K562 (cell line): ENCODE measurements at regions not wholly inside any gene's neighbourhood (a gene's known extent, or its start where the extent isn't known, plus 50 kb on each side); places are given as distances from the start of the nearest gene placed in this dataset.

Experiments used
- ATAC-seq: fragments of 200-7000 bp; cut with Tn5 transposase; 3 replicates; pipeline ENCODE4 v1.9.1; 2020; ENCODE audit warnings: moderate library complexity
- BruUV-seq: library from RNA; stranded (reverse); fragments of 400-500 nt; replicated peaks from 2 replicates; lab custom pipeline; 2021; lab: Mats Ljungman, UMichigan
- CTCF ChIA-PET: fragments of 300-600 bp; formaldehyde crosslinking; extraction: SDS; loops from one replicate; lab custom pipeline; 2021; ENCODE audit warnings: low intra/inter-chr PET ratio; lab: Yijun Ruan, JAX
- POLR2A ChIA-PET: fragments of 300-600, 350-650 bp; sonication (Branson Sonifier 250); formaldehyde crosslinking; extraction: SDS; loops from one replicate; lab custom pipeline; 2021; ENCODE audit warnings: antibody characterized with exemption, inconsistent platforms; lab: Yijun Ruan, JAX
- DNase-seq, 4 experiments: peaks; one replicate each; pipeline versions ENCODE4 v3.0.0 to v3.0.0-alpha.2; 2011 to 2018; ENCODE audit warnings: low spot score in 3 of 4, mixed read lengths in 3 of 4; ENCODE audit errors: extremely low read depth in 1 of 4
- FAIRE-seq: peaks from 2 replicates; lab custom pipeline; 2011; peaks lifted over from hg19 to GRCh38; lab: Jason Lieb, UNC
- H2AFZ ChIP-seq: 2 replicates; pipeline ENCODE4 v1.6.0; 2011; ENCODE audit warnings: low read depth, low read length, control low read depth, inconsistent platforms
- H3K27ac ChIP-seq: fragments of 200-600 bp; 3 replicates; pipeline ENCODE4 v1.8.0; 2011; ENCODE audit warnings: low read depth, mild to moderate bottlenecking, control low read depth, inconsistent platforms, low read length, moderate library complexity, mixed read lengths; ENCODE audit errors: extremely low read depth
- H3K27me3 ChIP-seq, 2 experiments: fragments of 300-600 bp in 1 of 2; 2 replicates in 1 of 2; 3 replicates in 1 of 2; pipeline versions ENCODE4 v1.6.0 to v1.8.0; 2011; ENCODE audit warnings: inconsistent platforms in 2 of 2, low read length in 2 of 2, mild to moderate bottlenecking in 1 of 2, mixed read lengths in 1 of 2, moderate library complexity in 1 of 2; ENCODE audit not compliant: control insufficient read depth in 2 of 2, insufficient read depth in 2 of 2
- H3K36me3 ChIP-seq: fragments of 300-600 bp; 3 replicates; pipeline ENCODE4 v1.8.0; 2011; ENCODE audit warnings: mild to moderate bottlenecking, low read length, inconsistent platforms; ENCODE audit not compliant: control insufficient read depth, insufficient read depth
- H3K4me1 ChIP-seq, 2 experiments: fragments of 200-600 bp in 1 of 2; replicated peaks in 1 of 2; 2 replicates in 1 of 2; 3 replicates in 1 of 2; pipeline versions ENCODE4 v1.5.1 to v1.8.0; 2011; ENCODE audit warnings: inconsistent platforms in 2 of 2, low read length in 2 of 2, mild to moderate bottlenecking in 1 of 2, mixed read lengths in 1 of 2, moderate library complexity in 1 of 2; ENCODE audit not compliant: control insufficient read depth in 2 of 2, insufficient read depth in 2 of 2
- H3K4me2 ChIP-seq: 2 replicates; pipeline ENCODE4 v1.6.1; 2011; ENCODE audit warnings: low read length, control low read depth, inconsistent platforms, mixed read lengths; ENCODE audit not compliant: insufficient read depth
- H3K4me3 ChIP-seq: fragments of 200-600 bp; sonication (generic), shearing (Covaris generic); 2 replicates; pipeline ENCODE4 v1.5.1; 2016; ENCODE audit warnings: control low read depth, inconsistent platforms
- H3K79me2 ChIP-seq: fragments of 200-600 bp; 3 replicates; pipeline ENCODE4 v1.8.0; 2011; ENCODE audit warnings: low read length, inconsistent platforms; ENCODE audit not compliant: control insufficient read depth, insufficient read depth
- H3K9ac ChIP-seq, 2 experiments: 2 replicates each; pipeline versions ENCODE4 v1.6.0 to v1.6.1; 2011; ENCODE audit warnings: low read depth in 2 of 2, low read length in 2 of 2, control low read depth in 1 of 2, inconsistent platforms in 1 of 2, mild to moderate bottlenecking in 1 of 2, mixed read lengths in 1 of 2; ENCODE audit not compliant: insufficient read depth in 1 of 2
- H3K9me1 ChIP-seq: one replicate; pipeline ENCODE4 v1.6.0; 2011; ENCODE audit warnings: inconsistent platforms, mild to moderate bottlenecking, low read length, moderate library complexity; ENCODE audit not compliant: control insufficient read depth, insufficient read depth
- H3K9me3 ChIP-seq: replicated peaks from 2 replicates; pipeline ENCODE4 v1.5.1; 2011; ENCODE audit warnings: low read depth, low read length, inconsistent platforms; ENCODE audit not compliant: control insufficient read depth, insufficient read depth
- H4K20me1 ChIP-seq: replicated peaks from 2 replicates; pipeline ENCODE4 v1.6.1; 2011; ENCODE audit warnings: low read length, inconsistent platforms, mixed read lengths; ENCODE audit not compliant: control insufficient read depth, insufficient read depth
- BACH1 ChIP-seq: fragments of 200-800 bp; sonication (Bioruptor generic); IDR thresholded peaks from 2 replicates; pipeline ENCODE4 v1.6.1; 2016; ENCODE audit warnings: missing genetic modification characterization, missing compliant biosample characterization
- NUFIP1 ChIP-seq: fragments of 450-650 bp; IDR thresholded peaks from 2 replicates; pipeline ENCODE4 v1.6.1; 2018; ENCODE audit not compliant: partially characterized antibody
- PBX2 ChIP-seq, 2 experiments: IDR thresholded peaks in 1 of 2; conservative IDR thresholded peaks in 1 of 2; 2 replicates each; pipeline ENCODE4 v1.6.1; 2016; ENCODE audit warnings: low read depth in 2 of 2, mild to moderate bottlenecking in 1 of 2, missing compliant biosample characterization in 1 of 2, missing genetic modification characterization in 1 of 2, moderate library complexity in 1 of 2
- RBM14 ChIP-seq: fragments of 200-400 bp; formaldehyde crosslinking; IDR thresholded peaks from 2 replicates; pipeline ENCODE4 v1.6.1; 2018; ENCODE audit warnings: low read depth, mild to moderate bottlenecking, low read length, moderate library complexity, borderline replicate concordance; ENCODE audit not compliant: insufficient read depth
- RUNX1 ChIP-seq: sonication (generic); IDR thresholded peaks from 2 replicates; pipeline ENCODE4 v1.6.1; 2016; ENCODE audit warnings: antibody characterized with exemption, low read depth
- SETDB1 ChIP-seq: IDR thresholded peaks from one replicate; pipeline ENCODE4 v1.6.1; 2012; ENCODE audit warnings: low read length, control low read depth, inconsistent platforms
- SMARCC2 ChIP-seq: fragments of 450-650 bp; IDR thresholded peaks from 2 replicates; pipeline ENCODE4 v1.6.1; 2017; ENCODE audit warnings: antibody characterized with exemption, moderate library complexity, mild to moderate bottlenecking, low read depth
- STAG1 ChIP-seq: sonication (generic); formaldehyde crosslinking; IDR thresholded peaks from 2 replicates; pipeline ENCODE4 v1.5.0; 2020; ENCODE audit warnings: missing genetic modification reagents, borderline replicate concordance
- ZBTB26 ChIP-seq: fragments of 450-650 bp; formaldehyde crosslinking; IDR thresholded peaks from 2 replicates; pipeline ENCODE4 v1.4.0; 2022; ENCODE audit warnings: missing genetic modification characterization
- WGBS: fragments of 100-300 bp; shearing (Covaris generic); methylation state at CpG from one replicate; pipeline ENCODE4 v1.1.6; 2016; ENCODE audit warnings: low coverage, mixed read lengths; ENCODE audit not compliant: insufficient coverage; ENCODE audit errors: missing lambda C conversion rate; 5-methylcytosine and 5-hydroxymethylcytosine counted together
- in situ Hi-C: fragments of 300-500 bp; cut with MboI; formaldehyde crosslinking; loops from 4 replicates; pipeline ENCODE4 v1.15.0; 2018; ENCODE audit warnings: inconsistent platforms, mixed read lengths
- intact Hi-C: fragments of 100-400 bp; cut with micrococcal nuclease; formaldehyde crosslinking; loops from 2 replicates; pipeline ENCODE4 v1.14.2; 2022

GRCh38 chr10:83764666-83765065 lies 374.6 kb upstream of the GHITM start:
- Histone ChIP-seq H3K27ac (no peak overlapping the region), H3K9me1 (no peaks in the 10 kb centered on the region), H3K9ac (no peak overlapping the region), H3K4me2 (no peak overlapping the region), H3K36me3 (no peaks in the 10 kb centered on the region), H3K4me1 (no peaks in the 10 kb centered on the region), H3K4me3 (no peak overlapping the region), H4K20me1 (no peaks in the 10 kb centered on the region), H3K9me3 (no peaks in the 10 kb centered on the region; the same call in 1 of the 2 replicates), H3K79me2 (no peaks in the 10 kb centered on the region), H2AFZ (no peak overlapping the region), H3K27me3 (no peaks in the 10 kb centered on the region)
- DNase-seq (no peak), ATAC-seq (no peak), FAIRE-seq (no peak)
- CTCF ChIA-PET: no interaction called here
- 1% methylated on average over 5 of the region's 5 CpGs for WGBS
- in situ Hi-C loops (no loop called here), intact Hi-C loops (no loop called here)
- TF ChIP-seq BACH1 (tag) (no peak), RBM14 (no peak), RUNX1 (no peak), ZBTB26 (no peak), PBX2 (CRISPR knock-in tag; IDR thresholded peaks at IDR 0.05; ENCODE audit: low read depth) (no peak), PBX2 (tag; conservative IDR thresholded peaks at IDR 0.05; ENCODE audit: low read depth) (no peak), NUFIP1 (no peak), SETDB1 (no peak), STAG1 (no peak), SMARCC2 (no peak)
- POLR2A ChIA-PET: no interaction called here
- no TSS peak for BruUV-seq
